ENCODE measurements at regions not wholly inside any gene's neighbourhood (a gene's known extent, or its start where the extent isn't known, plus 50 kb on each side); places are given as distances from the start of the nearest gene placed in this dataset.

- no peak for DNase-seq
These were observed 307.5 kb upstream of the FAM241A start for GRCh38 chr4:111837761-111838160.

- no peak for DNase-seq
These were observed 306.8 kb upstream of the FAM241A start for GRCh38 chr4:111838406-111838930.

- DNase-seq, result no peak
These were observed 306.1 kb upstream of the FAM241A start for GRCh38 chr4:111839141-111839540.

- no peak for DNase-seq
These were observed 302.9 kb upstream of the FAM241A start for GRCh38 chr4:111842336-111842735.

- DNase-seq, result no peak
These were observed 297.8 kb upstream of the FAM241A start for GRCh38 chr4:111847296-111848008.

- no peak for DNase-seq
These were observed 295.4 kb upstream of the FAM241A start for GRCh38 chr4:111849746-111850284.

- no peak for DNase-seq
These were observed 290.7 kb upstream of the FAM241A start for GRCh38 chr4:111854494-111855087.

GRCh38 chr4:111855308-111855707 is 289.9 kb upstream of the FAM241A start:
- no peak for DNase-seq

GRCh38 chr4:111864066-111864465 is 281.2 kb upstream of the FAM241A start:
- DNase-seq, result no peak

- DNase-seq, result no peak
These were observed 275.9 kb upstream of the FAM241A start for GRCh38 chr4:111869339-111869738.

- DNase-seq, result no peak
These were observed 273.5 kb upstream of the FAM241A start for GRCh38 chr4:111871802-111872201.

GRCh38 chr4:111873801-111874200 is 271.5 kb upstream of the FAM241A start:
- DNase-seq, result no peak

GRCh38 chr4:111879539-111879938 is 265.7 kb upstream of the FAM241A start:
- no peak for DNase-seq

GRCh38 chr4:111880116-111880515 is 265.1 kb upstream of the FAM241A start:
- DNase-seq, result no peak

- no peak for DNase-seq
These were observed 261.7 kb upstream of the FAM241A start for GRCh38 chr4:111883557-111883999.

- DNase-seq, result no peak
These were observed 254.8 kb upstream of the FAM241A start for GRCh38 chr4:111890412-111890811.

- DNase-seq, result no peak
These were observed 239.7 kb upstream of the FAM241A start for GRCh38 chr4:111905511-111905910.

- no peak for DNase-seq
These were observed 225.6 kb upstream of the FAM241A start for GRCh38 chr4:111919639-111920038.

- DNase-seq, result no peak
These were observed 223.5 kb upstream of the FAM241A start for GRCh38 chr4:111921714-111922113.

GRCh38 chr4:111923786-111924185 is 221.5 kb upstream of the FAM241A start:
- no peak for DNase-seq

- DNase-seq, result no peak
These were observed 220.6 kb upstream of the FAM241A start for GRCh38 chr4:111924696-111925095.

GRCh38 chr4:111930659-111931058 is 214.6 kb upstream of the FAM241A start:
- DNase-seq, result no peak

GRCh38 chr4:111933703-111934102 is 211.6 kb upstream of the FAM241A start:
- no peak for DNase-seq

GRCh38 chr4:111934314-111934713 is 210.9 kb upstream of the FAM241A start:
- no peak for DNase-seq
